GM12878 (cell line): ENCODE measurements at regions not wholly inside any gene's neighbourhood (a gene's known extent, or its start where the extent isn't known, plus 50 kb on each side); places are given as distances from the start of the nearest gene placed in this dataset.
A peak's percentile ranks its signal among the peaks of the same experiment; 100 is the strongest.

Experiments used
- ATAC-seq: fragments of 200-7000 bp; cut with Tn5 transposase; 3 replicates; pipeline ENCODE4 v1.9.1; 2020; ENCODE audit warnings: mild to moderate bottlenecking, moderate library complexity
- BruUV-seq: library from RNA; stranded (reverse); fragments of 400-500 nt; replicated peaks from 2 replicates; lab custom pipeline; 2021; lab: Mats Ljungman, UMichigan
- CTCF ChIA-PET: fragments of 300-600 bp; sonication (Branson Sonifier 250); formaldehyde crosslinking; extraction: SDS; loops from one replicate; lab custom pipeline; 2021; ENCODE audit warnings: inconsistent platforms; lab: Yijun Ruan, JAX
- POLR2A ChIA-PET: fragments of 350-600 bp; formaldehyde crosslinking; extraction: SDS; loops from one replicate; lab custom pipeline; 2021; ENCODE audit warnings: inconsistent platforms; lab: Charles Lee
- RAD21 ChIA-PET: fragments of 300-600 bp; sonication (Branson Sonifier 250); formaldehyde crosslinking; loops from one replicate; lab custom pipeline; 2023; ENCODE audit warnings: antibody characterized with exemption; ENCODE audit not compliant: unreplicated experiment; lab: Charles Lee
- SMC1A ChIA-PET: fragments of 300-600 bp; sonication (Branson Sonifier 250); formaldehyde crosslinking; loops from one replicate; lab custom pipeline; 2023; ENCODE audit not compliant: unreplicated experiment, uncharacterized antibody; lab: Charles Lee
- DNase-seq: peaks from one replicate; pipeline ENCODE4 v3.0.0-alpha.2; 2011; ENCODE audit warnings: low read depth, low spot score
- FAIRE-seq: peaks from 3 replicates; lab custom pipeline; 2011; peaks lifted over from hg19 to GRCh38; lab: Jason Lieb, UNC
- H2AFZ ChIP-seq: 2 replicates; pipeline ENCODE4 v1.6.0; 2011; ENCODE audit warnings: low read depth, low read length, control low read depth; ENCODE audit not compliant: control insufficient read depth
- H3K27ac ChIP-seq: 2 replicates; pipeline ENCODE4 v1.5.1; 2011; ENCODE audit warnings: control low read depth; ENCODE audit not compliant: control insufficient read depth, insufficient read depth
- H3K27me3 ChIP-seq, 2 experiments: replicated peaks in 1 of 2; 2 replicates each; pipeline versions ENCODE4 v1.6.0 to v1.6.1; 2011; ENCODE audit warnings: low read length in 1 of 2; ENCODE audit not compliant: control insufficient read depth in 2 of 2, insufficient read depth in 2 of 2
- H3K36me3 ChIP-seq, 2 experiments: 2 replicates each; pipeline ENCODE4 v1.5.1; 2011; ENCODE audit warnings: low read length in 1 of 2; ENCODE audit not compliant: control insufficient read depth in 2 of 2, insufficient read depth in 2 of 2
- H3K4me1 ChIP-seq: 2 replicates; pipeline ENCODE4 v1.6.1; 2011; ENCODE audit warnings: mild to moderate bottlenecking, low read length, moderate library complexity, mixed read lengths; ENCODE audit not compliant: control insufficient read depth, insufficient read depth
- H3K4me2 ChIP-seq: 2 replicates; pipeline ENCODE4 v1.6.0; 2011; ENCODE audit warnings: control low read depth; ENCODE audit not compliant: control insufficient read depth, insufficient read depth
- H3K4me3 ChIP-seq: fragments of 200-600 bp; sonication (generic); 2 replicates; pipeline ENCODE4 v1.5.1; 2016
- H3K79me2 ChIP-seq: 2 replicates; pipeline ENCODE4 v1.6.0; 2011; ENCODE audit warnings: low read length; ENCODE audit not compliant: control insufficient read depth, insufficient read depth
- H3K9ac ChIP-seq: 2 replicates; pipeline ENCODE4 v1.8.0; 2011; ENCODE audit warnings: low read length, control low read depth, mixed read lengths; ENCODE audit not compliant: control insufficient read depth, insufficient read depth
- H3K9me3 ChIP-seq: replicated peaks from 3 replicates; pipeline ENCODE4 v1.5.1; 2011; ENCODE audit warnings: mild to moderate bottlenecking, low read length; ENCODE audit not compliant: control insufficient read depth, insufficient read depth
- H4K20me1 ChIP-seq: 2 replicates; pipeline ENCODE4 v1.6.0; 2011; ENCODE audit not compliant: control insufficient read depth, insufficient read depth
- CBX5 ChIP-seq: sonication (generic); IDR thresholded peaks from 2 replicates; pipeline ENCODE4 v1.6.1; 2016; ENCODE audit warnings: low read depth, moderate library complexity, mild to moderate bottlenecking, inconsistent platforms
- CEBPZ ChIP-seq: fragments of 150-350 bp; IDR thresholded peaks from 2 replicates; pipeline ENCODE4 v1.6.1; 2016; ENCODE audit warnings: low read depth, low read length
- CHD4 ChIP-seq: fragments of 200-600 bp; sonication (generic); IDR thresholded peaks from 2 replicates; pipeline ENCODE4 v1.6.1; 2016; ENCODE audit warnings: mild to moderate bottlenecking
- NFXL1 ChIP-seq: fragments of 450-650 bp; IDR thresholded peaks from 2 replicates; pipeline ENCODE4 v1.6.1; 2017; ENCODE audit warnings: antibody characterized with exemption, mild to moderate bottlenecking, borderline replicate concordance
- PAX5 ChIP-seq: IDR thresholded peaks from 2 replicates; pipeline ENCODE4 v1.6.1; 2011; ENCODE audit warnings: low read depth, low read length, borderline replicate concordance
- RCOR1 ChIP-seq: conservative IDR thresholded peaks from 2 replicates; pipeline ENCODE4 v1.6.1; 2012; ENCODE audit warnings: low read depth, low read length, improper control_type of control experiment
- SP1 ChIP-seq: IDR thresholded peaks from one replicate; pipeline ENCODE4 v1.6.1; 2011; ENCODE audit warnings: low read depth, low read length
- SPI1 ChIP-seq: IDR thresholded peaks from 2 replicates; pipeline ENCODE4 v1.6.1; 2011; ENCODE audit warnings: low read depth, mild to moderate bottlenecking, low read length, moderate library complexity, borderline replicate concordance; ENCODE audit not compliant: insufficient read depth
- SREBF1 ChIP-seq: IDR thresholded peaks from 2 replicates; pipeline ENCODE4 v1.6.1; 2012; ENCODE audit warnings: mild to moderate bottlenecking, low read length
- TBL1XR1 ChIP-seq: IDR thresholded peaks from 2 replicates; pipeline ENCODE4 v1.6.1; 2012; ENCODE audit warnings: low read depth, low read length, improper control_type of control experiment
- ZBTB11 ChIP-seq: fragments of 450-650 bp; formaldehyde crosslinking; IDR thresholded peaks from 2 replicates; pipeline ENCODE4 v1.5.0; 2022; ENCODE audit warnings: mild to moderate bottlenecking, missing genetic modification characterization
- ZBTB40 ChIP-seq: fragments of 450-650 bp; IDR thresholded peaks from 2 replicates; pipeline ENCODE4 v1.6.1; 2016; ENCODE audit warnings: mild to moderate bottlenecking, moderate library complexity, borderline replicate concordance
- ZNF217 ChIP-seq: fragments of 450-650 bp; IDR thresholded peaks from 2 replicates; pipeline ENCODE4 v1.6.1; 2017; ENCODE audit warnings: antibody characterized with exemption, mild to moderate bottlenecking
- WGBS: methylation state at CpG from one replicate; pipeline ENCODE4 v1.1.6; 2016; ENCODE audit warnings: low lambda C conversion rate; ENCODE audit not compliant: insufficient replicate concordance, insufficient coverage; ENCODE audit errors: missing lambda C conversion rate; 5-methylcytosine and 5-hydroxymethylcytosine counted together
- in situ Hi-C: fragments of 300-500 bp; cut with MboI; formaldehyde crosslinking; loops from 9 replicates; pipeline ENCODE4 v1.14.3; 2018; ENCODE audit warnings: mixed read lengths
- intact Hi-C: fragments of 100-400 bp; cut with micrococcal nuclease; formaldehyde crosslinking; loops from one replicate; pipeline ENCODE4 v1.14.2; 2022; ENCODE audit not compliant: unreplicated experiment

GRCh38 chr1:47591801-47592200, 154.0 kb downstream of the FOXD2 start:
- FAIRE-seq (peak; percentile 49), DNase-seq (no peak)
- Histone ChIP-seq H3K27ac (no peak overlapping the region), H3K27me3 (peaks cover 2 to 4% of the 10 kb centered on the region in 2 experiments; a peak in 2 of 4 replicates), H3K79me2 (no peaks in the 10 kb centered on the region), H3K4me3 (no peak overlapping the region), H4K20me1 (no peaks in the 10 kb centered on the region), H3K4me2 (no peak overlapping the region), H3K9me3 (no peaks in the 10 kb centered on the region)
- intact Hi-C loops: no loop called here
- 53% methylated on average over 7 of the region's 7 CpGs for WGBS
- TF ChIP-seq RCOR1 (no peak), SP1 (no peak), CBX5 (no peak), ZNF217 (no peak), ZBTB40 (no peak), PAX5 (no peak), SPI1 (no peak), CEBPZ (no peak), CHD4 (no peak), SREBF1 (no peak), TBL1XR1 (no peak), NFXL1 (no peak), ZBTB11 (CRISPR knock-in tag) (no peak)
- TF ChIP-seq, all 136 proteins: peak for 0
- no peaks in the 10 kb centered on the region for H3K4me1 ChIP-seq
- ChIA-PET CTCF (no interaction called here), POLR2A (no interaction called here), RAD21 (no interaction called here), SMC1A (no interaction called here)
- no TSS peak for BruUV-seq
- in situ Hi-C loops: no loop called here
- no peak overlapping the region for H3K9ac ChIP-seq
- H2AFZ ChIP-seq: no peak overlapping the region
- no peaks in the 10 kb centered on the region for H3K36me3 ChIP-seq
- no peak for ATAC-seq
